GM23338 (cell line): ENCODE measurements at regions not wholly inside any gene's neighbourhood (a gene's known extent, or its start where the extent isn't known, plus 50 kb on each side); places are given as distances from the start of the nearest gene placed in this dataset.

Experiments used
- CREB1 ChIP-seq: fragments of 250-450 bp; sonication (Bioruptor Pico); IDR thresholded peaks from 2 replicates; pipeline ENCODE4 v1.5.0; 2020; ENCODE audit warnings: low read depth, mild to moderate bottlenecking, moderate library complexity
- EZH2 ChIP-seq: fragments of 200-600 bp; sonication (generic); IDR thresholded peaks from one replicate; pipeline ENCODE4 v1.8.0; 2017; ENCODE audit warnings: antibody characterized with exemption, mild to moderate bottlenecking, low read depth; ENCODE audit not compliant: unreplicated experiment
- JUNB ChIP-seq: IDR thresholded peaks from one replicate; pipeline ENCODE4 v1.6.1; 2016; ENCODE audit warnings: antibody characterized with exemption; ENCODE audit not compliant: unreplicated experiment
- POLR2AphosphoS5 ChIP-seq: IDR thresholded peaks from 2 replicates; pipeline ENCODE4 v1.6.1; 2016; ENCODE audit warnings: antibody characterized with exemption, low read depth
- ZNF114 ChIP-seq: fragments of 250-450 bp; sonication (Bioruptor Pico); IDR thresholded peaks from 2 replicates; pipeline ENCODE4 v1.5.0; 2020; ENCODE audit warnings: mild to moderate bottlenecking, moderate library complexity
- TF ChIP-seq, protein P1 (sequence below): fragments of 250-450 bp; sonication (Bioruptor Pico); IDR thresholded peaks from 2 replicates; pipeline ENCODE4 v1.5.0; 2020; ENCODE audit warnings: mild to moderate bottlenecking, moderate library complexity
- TF ChIP-seq, protein P2 (sequence below): IDR thresholded peaks from one replicate; pipeline ENCODE4 v1.6.1; 2018; ENCODE audit warnings: antibody characterized with exemption; ENCODE audit not compliant: unreplicated experiment

DNA sequence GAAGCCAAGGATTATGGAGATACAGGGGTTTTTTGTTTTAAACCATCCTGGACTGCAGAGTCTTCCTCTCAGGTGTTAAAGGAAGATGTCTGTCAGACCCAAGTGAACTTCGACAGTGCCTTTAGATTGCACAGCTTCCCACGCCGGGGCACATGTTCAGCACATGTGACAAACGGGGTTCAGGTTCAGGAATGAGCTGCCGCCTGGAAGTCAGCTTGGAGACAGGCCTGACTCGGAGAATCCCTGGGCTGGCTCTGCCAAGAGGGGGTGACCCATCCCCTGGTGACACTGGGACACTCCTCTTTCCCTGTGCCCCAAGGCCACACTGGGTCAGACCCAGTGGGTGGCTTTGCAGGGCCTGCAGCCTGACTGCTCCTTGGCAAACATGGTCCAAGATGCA is 359.3 kb upstream of the SALL3 start (continued):
- TF ChIP-seq, protein P1, sequence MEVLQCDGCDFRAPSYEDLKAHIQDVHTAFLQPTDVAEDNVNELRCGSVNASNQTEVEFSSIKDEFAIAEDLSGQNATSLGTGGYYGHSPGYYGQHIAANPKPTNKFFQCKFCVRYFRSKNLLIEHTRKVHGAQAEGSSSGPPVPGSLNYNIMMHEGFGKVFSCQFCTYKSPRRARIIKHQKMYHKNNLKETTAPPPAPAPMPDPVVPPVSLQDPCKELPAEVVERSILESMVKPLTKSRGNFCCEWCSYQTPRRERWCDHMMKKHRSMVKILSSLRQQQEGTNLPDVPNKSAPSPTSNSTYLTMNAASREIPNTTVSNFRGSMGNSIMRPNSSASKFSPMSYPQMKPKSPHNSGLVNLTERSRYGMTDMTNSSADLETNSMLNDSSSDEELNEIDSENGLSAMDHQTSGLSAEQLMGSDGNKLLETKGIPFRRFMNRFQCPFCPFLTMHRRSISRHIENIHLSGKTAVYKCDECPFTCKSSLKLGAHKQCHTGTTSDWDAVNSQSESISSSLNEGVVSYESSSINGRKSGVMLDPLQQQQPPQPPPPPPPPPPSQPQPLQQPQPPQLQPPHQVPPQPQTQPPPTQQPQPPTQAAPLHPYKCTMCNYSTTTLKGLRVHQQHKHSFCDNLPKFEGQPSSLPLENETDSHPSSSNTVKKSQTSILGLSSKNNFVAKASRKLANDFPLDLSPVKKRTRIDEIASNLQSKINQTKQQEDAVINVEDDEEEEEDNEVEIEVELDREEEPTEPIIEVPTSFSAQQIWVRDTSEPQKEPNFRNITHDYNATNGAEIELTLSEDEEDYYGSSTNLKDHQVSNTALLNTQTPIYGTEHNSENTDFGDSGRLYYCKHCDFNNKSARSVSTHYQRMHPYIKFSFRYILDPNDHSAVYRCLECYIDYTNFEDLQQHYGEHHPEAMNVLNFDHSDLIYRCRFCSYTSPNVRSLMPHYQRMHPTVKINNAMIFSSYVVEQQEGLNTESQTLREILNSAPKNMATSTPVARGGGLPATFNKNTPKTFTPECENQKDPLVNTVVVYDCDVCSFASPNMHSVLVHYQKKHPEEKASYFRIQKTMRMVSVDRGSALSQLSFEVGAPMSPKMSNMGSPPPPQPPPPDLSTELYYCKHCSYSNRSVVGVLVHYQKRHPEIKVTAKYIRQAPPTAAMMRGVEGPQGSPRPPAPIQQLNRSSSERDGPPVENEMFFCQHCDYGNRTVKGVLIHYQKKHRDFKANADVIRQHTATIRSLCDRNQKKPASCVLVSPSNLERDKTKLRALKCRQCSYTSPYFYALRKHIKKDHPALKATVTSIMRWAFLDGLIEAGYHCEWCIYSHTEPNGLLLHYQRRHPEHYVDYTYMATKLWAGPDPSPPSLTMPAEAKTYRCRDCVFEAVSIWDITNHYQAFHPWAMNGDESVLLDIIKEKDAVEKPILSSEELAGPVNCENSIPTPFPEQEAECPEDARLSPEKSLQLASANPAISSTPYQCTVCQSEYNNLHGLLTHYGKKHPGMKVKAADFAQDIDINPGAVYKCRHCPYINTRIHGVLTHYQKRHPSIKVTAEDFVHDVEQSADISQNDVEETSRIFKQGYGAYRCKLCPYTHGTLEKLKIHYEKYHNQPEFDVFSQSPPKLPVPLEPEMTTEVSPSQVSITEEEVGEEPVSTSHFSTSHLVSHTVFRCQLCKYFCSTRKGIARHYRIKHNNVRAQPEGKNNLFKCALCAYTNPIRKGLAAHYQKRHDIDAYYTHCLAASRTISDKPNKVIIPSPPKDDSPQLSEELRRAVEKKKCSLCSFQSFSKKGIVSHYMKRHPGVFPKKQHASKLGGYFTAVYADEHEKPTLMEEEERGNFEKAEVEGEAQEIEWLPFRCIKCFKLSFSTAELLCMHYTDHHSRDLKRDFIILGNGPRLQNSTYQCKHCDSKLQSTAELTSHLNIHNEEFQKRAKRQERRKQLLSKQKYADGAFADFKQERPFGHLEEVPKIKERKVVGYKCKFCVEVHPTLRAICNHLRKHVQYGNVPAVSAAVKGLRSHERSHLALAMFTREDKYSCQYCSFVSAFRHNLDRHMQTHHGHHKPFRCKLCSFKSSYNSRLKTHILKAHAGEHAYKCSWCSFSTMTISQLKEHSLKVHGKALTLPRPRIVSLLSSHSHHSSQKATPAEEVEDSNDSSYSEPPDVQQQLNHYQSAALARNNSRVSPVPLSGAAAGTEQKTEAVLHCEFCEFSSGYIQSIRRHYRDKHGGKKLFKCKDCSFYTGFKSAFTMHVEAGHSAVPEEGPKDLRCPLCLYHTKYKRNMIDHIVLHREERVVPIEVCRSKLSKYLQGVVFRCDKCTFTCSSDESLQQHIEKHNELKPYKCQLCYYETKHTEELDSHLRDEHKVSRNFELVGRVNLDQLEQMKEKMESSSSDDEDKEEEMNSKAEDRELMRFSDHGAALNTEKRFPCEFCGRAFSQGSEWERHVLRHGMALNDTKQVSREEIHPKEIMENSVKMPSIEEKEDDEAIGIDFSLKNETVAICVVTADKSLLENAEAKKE (CRISPR knock-in tag), result no peak
- TF ChIP-seq, protein P2, sequence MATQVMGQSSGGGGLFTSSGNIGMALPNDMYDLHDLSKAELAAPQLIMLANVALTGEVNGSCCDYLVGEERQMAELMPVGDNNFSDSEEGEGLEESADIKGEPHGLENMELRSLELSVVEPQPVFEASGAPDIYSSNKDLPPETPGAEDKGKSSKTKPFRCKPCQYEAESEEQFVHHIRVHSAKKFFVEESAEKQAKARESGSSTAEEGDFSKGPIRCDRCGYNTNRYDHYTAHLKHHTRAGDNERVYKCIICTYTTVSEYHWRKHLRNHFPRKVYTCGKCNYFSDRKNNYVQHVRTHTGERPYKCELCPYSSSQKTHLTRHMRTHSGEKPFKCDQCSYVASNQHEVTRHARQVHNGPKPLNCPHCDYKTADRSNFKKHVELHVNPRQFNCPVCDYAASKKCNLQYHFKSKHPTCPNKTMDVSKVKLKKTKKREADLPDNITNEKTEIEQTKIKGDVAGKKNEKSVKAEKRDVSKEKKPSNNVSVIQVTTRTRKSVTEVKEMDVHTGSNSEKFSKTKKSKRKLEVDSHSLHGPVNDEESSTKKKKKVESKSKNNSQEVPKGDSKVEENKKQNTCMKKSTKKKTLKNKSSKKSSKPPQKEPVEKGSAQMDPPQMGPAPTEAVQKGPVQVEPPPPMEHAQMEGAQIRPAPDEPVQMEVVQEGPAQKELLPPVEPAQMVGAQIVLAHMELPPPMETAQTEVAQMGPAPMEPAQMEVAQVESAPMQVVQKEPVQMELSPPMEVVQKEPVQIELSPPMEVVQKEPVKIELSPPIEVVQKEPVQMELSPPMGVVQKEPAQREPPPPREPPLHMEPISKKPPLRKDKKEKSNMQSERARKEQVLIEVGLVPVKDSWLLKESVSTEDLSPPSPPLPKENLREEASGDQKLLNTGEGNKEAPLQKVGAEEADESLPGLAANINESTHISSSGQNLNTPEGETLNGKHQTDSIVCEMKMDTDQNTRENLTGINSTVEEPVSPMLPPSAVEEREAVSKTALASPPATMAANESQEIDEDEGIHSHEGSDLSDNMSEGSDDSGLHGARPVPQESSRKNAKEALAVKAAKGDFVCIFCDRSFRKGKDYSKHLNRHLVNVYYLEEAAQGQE, result no peak
- TF ChIP-seq CREB1 (CRISPR knock-in tag) (no peak), EZH2 (no peak), ZNF114 (CRISPR knock-in tag) (no peak), JUNB (no peak), POLR2AphosphoS5 (no peak)
